ENCODE measurements at regions not wholly inside any gene's neighbourhood (a gene's known extent, or its start where the extent isn't known, plus 50 kb on each side); places are given as distances from the start of the nearest gene placed in this dataset.

- intact Hi-C loops (cut with DNase I; ENCODE audit: low total_unique reads): no loop called here
- no peak for DNase-seq
- no peak for TF ChIP-seq POLR2A (IDR thresholded peaks at IDR 0.05)
- TF ChIP-seq POLR2AphosphoS5 (IDR thresholded peaks at IDR 0.05): no peak
- no peak for TF ChIP-seq CTCF (IDR thresholded peaks at IDR 0.05 in 8 of 11, conservative IDR thresholded peaks at IDR 0.05 in 3 of 11)
- H3K9me3 ChIP-seq: no peaks in the 10 kb centered on the region
- 57 to 80% (median 78%) methylated on average over 3 of the region's 3 CpGs for WGBS, 5 donors
- no peaks in the 10 kb centered on the region for H3K27me3 ChIP-seq (replicated peaks in 1 of 7)
- no peak overlapping the region for H3K27ac ChIP-seq
- H3K36me3 ChIP-seq: no peaks in the 10 kb centered on the region
- H3K4me1 ChIP-seq: no peaks in the 10 kb centered on the region
- no peak overlapping the region for H3K4me3 ChIP-seq
These were observed 84.5 kb upstream of the PLSCR4 start for GRCh38 chr3:146335386-146335785.

DNA sequence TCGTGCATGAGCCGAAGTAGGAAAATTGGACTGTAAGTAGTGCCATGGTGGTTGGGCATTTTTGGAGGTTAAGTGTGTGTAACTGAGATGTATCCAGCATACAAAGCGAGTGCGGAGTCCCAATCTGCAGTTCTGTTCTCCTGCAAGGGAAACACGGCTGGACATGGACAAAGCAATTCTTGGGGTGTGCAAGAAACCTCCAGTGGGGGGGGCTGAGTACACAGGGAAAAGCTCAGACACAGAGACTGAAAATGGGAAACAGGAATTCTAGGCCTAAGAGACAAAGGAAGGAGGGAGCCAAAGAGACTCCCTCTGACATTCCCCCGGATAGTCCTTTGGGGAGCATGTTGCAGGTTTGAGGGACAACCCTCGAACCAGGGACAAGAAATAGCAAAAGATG is 83.2 kb upstream of the PLSCR4 start:
- H3K9me3 ChIP-seq: no peaks in the 10 kb centered on the region
- 87 to 94% (median 91%) methylated on average over 7 of the region's 7 CpGs for WGBS, 5 donors
- H3K4me3 ChIP-seq: no peak overlapping the region
- no peak overlapping the region for H3K27ac ChIP-seq
- TF ChIP-seq POLR2AphosphoS5 (IDR thresholded peaks at IDR 0.05) (no peak), CTCF (IDR thresholded peaks at IDR 0.05 in 8 of 11, conservative IDR thresholded peaks at IDR 0.05 in 3 of 11) (no peak), POLR2A (IDR thresholded peaks at IDR 0.05) (no peak)
- H3K36me3 ChIP-seq: no peaks in the 10 kb centered on the region
- H3K27me3 ChIP-seq (replicated peaks in 1 of 7): no peaks in the 10 kb centered on the region
- DNase-seq: no peak
- H3K4me1 ChIP-seq: no peaks in the 10 kb centered on the region
- intact Hi-C loops (cut with DNase I; ENCODE audit: low total_unique reads): no loop called here

GRCh38 chr3:146331967-146332366 is 81.1 kb upstream of the PLSCR4 start:
- no peaks in the 10 kb centered on the region for H3K27me3 ChIP-seq (replicated peaks in 1 of 7)
- no peaks in the 10 kb centered on the region for H3K4me1 ChIP-seq
- no peaks in the 10 kb centered on the region for H3K36me3 ChIP-seq
- DNase-seq: no peak
- H3K9me3 ChIP-seq: no peaks in the 10 kb centered on the region
- H3K27ac ChIP-seq: no peak overlapping the region
- intact Hi-C loops (cut with DNase I; ENCODE audit: low total_unique reads): no loop called here
- TF ChIP-seq POLR2A (IDR thresholded peaks at IDR 0.05) (no peak), POLR2AphosphoS5 (IDR thresholded peaks at IDR 0.05) (no peak), CTCF (IDR thresholded peaks at IDR 0.05 in 8 of 11, conservative IDR thresholded peaks at IDR 0.05 in 3 of 11) (no peak)
- H3K4me3 ChIP-seq: no peak overlapping the region

GRCh38 chr3:146326875-146327543 is 76.1 kb upstream of the PLSCR4 start:
- peak in 9 of 11 experiments; percentile 5 to 55 (median 43) for TF ChIP-seq CTCF (IDR thresholded peaks at IDR 0.05 in 8 of 11, conservative IDR thresholded peaks at IDR 0.05 in 3 of 11)
- no peak for TF ChIP-seq POLR2A (IDR thresholded peaks at IDR 0.05)
- no peak for TF ChIP-seq POLR2AphosphoS5 (IDR thresholded peaks at IDR 0.05)
- Histone ChIP-seq H3K4me1 (peaks cover 0 to 2% (median 0%) of the 10 kb centered on the region in 6 donors), H3K4me3 (no peak overlapping the region), H3K9me3 (no peaks in the 10 kb centered on the region), H3K27me3 (replicated peaks in 1 of 7) (no peaks in the 10 kb centered on the region), H3K27ac (no peak overlapping the region), H3K36me3 (no peaks in the 10 kb centered on the region)
- 25 to 36% (median 28%) methylated on average over 4 of the region's 4 CpGs for WGBS, 5 donors
- intact Hi-C loops (cut with DNase I; ENCODE audit: low total_unique reads): loop anchor here (5.0 to 10.0 kb wide), 2 partner anchors 112 to 260 kb away; no protein-coding TSS in a partner anchor
- DNase-seq: no peak
